Psoas muscle (tissue), 7 donors: ENCODE measurements at regions not wholly inside any gene's neighbourhood (a gene's known extent, or its start where the extent isn't known, plus 50 kb on each side); places are given as distances from the start of the nearest gene placed in this dataset.

Experiments
- ATAC-seq, 4 donors: fragments of 200-7000 bp; cut with Tn5 transposase; one replicate each; pipeline ENCODE4 v1.9.1; 2020; ENCODE audit warnings: moderate library complexity in 3 of 4, mild to moderate bottlenecking in 2 of 4
- DNase-seq, 2 donors: peaks; one replicate each; pipeline ENCODE4 v3.0.0-alpha.2; 2020
- H3K27ac ChIP-seq: fragments of 200-600 bp; one replicate; pipeline ENCODE4 v1.8.0; 2022
- H3K27me3 ChIP-seq, 3 donors: fragments of 200-600 bp in 1 of 3; one replicate each; pipeline versions ENCODE4 v1.6.1 to v1.8.0; 2013 to 2022; ENCODE audit warnings: low read length in 2 of 3, mild to moderate bottlenecking in 2 of 3, moderate library complexity in 1 of 3; ENCODE audit not compliant: insufficient read depth in 3 of 3
- H3K36me3 ChIP-seq, 2 donors: fragments of 200-600 bp in 1 of 2; one replicate each; pipeline versions ENCODE4 v1.6.1 to v1.8.0; 2013 to 2022; ENCODE audit warnings: low read depth in 1 of 2, mild to moderate bottlenecking in 1 of 2, moderate library complexity in 1 of 2; ENCODE audit not compliant: insufficient read depth in 1 of 2
- H3K4me1 ChIP-seq: fragments of 200-600 bp; one replicate; pipeline ENCODE4 v1.8.0; 2022
- H3K4me3 ChIP-seq: fragments of 200-600 bp; one replicate; pipeline ENCODE4 v1.8.0; 2022; ENCODE audit warnings: mild to moderate bottlenecking
- H3K9me3 ChIP-seq: fragments of 200-600 bp; one replicate; pipeline ENCODE4 v1.8.0; 2022
- WGBS, 3 donors: extraction: QIAGEN DNeasy Blood & Tissue Kit; methylation state at CpG; one replicate each; pipeline versions ENCODE4 v1.1.6 to v1.1.7; 2013; 5-methylcytosine and 5-hydroxymethylcytosine counted together
- intact Hi-C, 2 donors: fragments of 100-400 bp; cut with DNase I; formaldehyde crosslinking; loops; one replicate each; pipeline versions ENCODE4 v1.11.0 to v1.14.2; 2022
- TF ChIP-seq, protein P1 (sequence below): fragments of 200-600 bp; IDR thresholded peaks from one replicate; pipeline ENCODE4 v1.8.0; 2022; ENCODE audit warnings: antibody characterized with exemption
- donor health status: healthy with polysubstance abuse.
- donor health status: DM: no; HTN: no; CAD: no; lungs with moderate emphysema.
- donor health status: Bipolar disorder and iron deficiency.
- donor health status: healthy.
- donor health status: DM: yes; HTN: yes; CAD: no.
- donor health status: DM: no; HTN: no; CAD: no.
- donor health status: DM: yes; HTN: yes; CAD: no.

DNA sequence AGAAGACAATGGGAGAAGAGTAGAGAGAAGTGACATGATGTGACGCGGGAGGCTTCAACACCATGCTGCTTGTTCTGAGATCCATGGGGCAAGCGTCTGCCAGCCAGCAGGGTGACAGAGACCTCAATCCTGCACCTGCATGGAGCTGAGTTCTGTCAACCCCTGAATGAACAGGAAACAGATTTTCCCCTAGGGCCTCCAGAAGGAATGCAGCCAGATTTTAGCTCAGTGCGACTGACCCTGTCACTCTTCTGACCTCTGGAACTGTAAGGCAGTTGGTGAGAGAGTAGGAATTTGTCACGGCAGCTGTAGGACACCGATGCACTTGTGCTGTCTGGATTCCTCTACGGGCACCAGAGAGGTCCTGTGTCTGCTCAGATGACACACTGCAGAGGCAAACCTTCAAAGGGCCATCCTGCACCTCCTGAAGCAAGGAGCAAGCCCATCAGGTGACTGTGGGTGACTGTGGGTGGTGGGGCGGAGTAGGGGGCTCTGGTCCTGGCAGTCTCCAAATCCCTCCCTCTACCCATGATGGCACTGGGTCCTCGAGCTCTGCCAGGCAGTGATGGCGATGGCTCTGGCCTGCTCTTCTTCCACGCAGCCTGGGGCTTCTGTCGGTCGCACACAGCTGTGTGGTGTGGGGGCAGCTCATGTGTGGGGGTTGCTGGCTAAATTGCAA is 194.3 kb upstream of the TWIST2 start:
- Histone ChIP-seq H3K27ac (no peak overlapping the region), H3K36me3 (no peaks in the 10 kb centered on the region), H3K4me3 (no peak overlapping the region), H3K9me3 (no peaks in the 10 kb centered on the region), H3K27me3 (no peaks in the 10 kb centered on the region), H3K4me1 (peaks cover 19% of the 10 kb centered on the region)
- intact Hi-C loops: no loop called here
- ATAC-seq (no peak), DNase-seq (no peak)
- TF ChIP-seq, protein P1, sequence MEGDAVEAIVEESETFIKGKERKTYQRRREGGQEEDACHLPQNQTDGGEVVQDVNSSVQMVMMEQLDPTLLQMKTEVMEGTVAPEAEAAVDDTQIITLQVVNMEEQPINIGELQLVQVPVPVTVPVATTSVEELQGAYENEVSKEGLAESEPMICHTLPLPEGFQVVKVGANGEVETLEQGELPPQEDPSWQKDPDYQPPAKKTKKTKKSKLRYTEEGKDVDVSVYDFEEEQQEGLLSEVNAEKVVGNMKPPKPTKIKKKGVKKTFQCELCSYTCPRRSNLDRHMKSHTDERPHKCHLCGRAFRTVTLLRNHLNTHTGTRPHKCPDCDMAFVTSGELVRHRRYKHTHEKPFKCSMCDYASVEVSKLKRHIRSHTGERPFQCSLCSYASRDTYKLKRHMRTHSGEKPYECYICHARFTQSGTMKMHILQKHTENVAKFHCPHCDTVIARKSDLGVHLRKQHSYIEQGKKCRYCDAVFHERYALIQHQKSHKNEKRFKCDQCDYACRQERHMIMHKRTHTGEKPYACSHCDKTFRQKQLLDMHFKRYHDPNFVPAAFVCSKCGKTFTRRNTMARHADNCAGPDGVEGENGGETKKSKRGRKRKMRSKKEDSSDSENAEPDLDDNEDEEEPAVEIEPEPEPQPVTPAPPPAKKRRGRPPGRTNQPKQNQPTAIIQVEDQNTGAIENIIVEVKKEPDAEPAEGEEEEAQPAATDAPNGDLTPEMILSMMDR: no peak
- WGBS, 3 donors: 60 to 68% (median 61%) methylated on average over 13 of the region's 13 CpGs

DNA sequence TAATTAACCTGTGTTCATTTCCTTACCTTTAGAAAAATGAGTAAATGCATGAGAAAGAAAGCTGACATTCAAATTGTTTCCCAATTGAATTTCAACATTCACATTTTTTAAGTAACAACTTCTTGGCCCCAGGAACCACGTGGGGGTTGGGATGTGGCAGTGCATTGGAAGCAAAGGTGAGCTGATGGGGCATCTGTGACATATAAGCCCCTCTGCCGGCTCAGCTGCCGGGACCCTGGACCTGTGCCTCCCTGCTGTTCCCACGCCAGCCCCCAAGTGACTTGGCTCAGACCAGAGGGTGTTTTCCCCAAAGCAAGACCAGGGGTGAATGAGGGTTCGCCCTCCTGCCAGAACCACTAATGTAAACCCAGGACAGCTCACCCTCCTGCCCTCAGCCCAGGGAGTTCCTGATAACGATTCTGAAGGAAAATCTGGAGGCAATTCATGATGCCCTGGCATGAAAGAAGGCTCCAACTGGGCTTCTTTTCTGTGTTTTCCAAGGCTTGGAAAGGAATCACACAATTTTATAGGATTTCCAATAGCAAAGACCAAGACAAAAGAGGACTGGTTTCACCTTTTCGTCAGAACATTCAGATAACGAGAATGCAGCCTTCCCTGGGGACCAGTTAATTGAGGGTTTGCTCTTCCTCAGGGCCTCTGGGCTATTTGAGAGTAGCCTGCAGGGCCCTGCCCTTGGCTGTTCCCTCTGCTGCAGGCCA is 193.2 kb upstream of the TWIST2 start:
- Histone ChIP-seq H3K4me3 (no peak overlapping the region), H3K4me1 (peaks cover 19% of the 10 kb centered on the region), H3K36me3 (no peaks in the 10 kb centered on the region), H3K27ac (no peak overlapping the region), H3K27me3 (no peaks in the 10 kb centered on the region), H3K9me3 (no peaks in the 10 kb centered on the region)
- 69 to 83% (median 73%) methylated on average over 8 of the region's 8 CpGs for WGBS, 3 donors
- no peak for DNase-seq
- TF ChIP-seq, protein P1: no peak
- ATAC-seq: no peak
- intact Hi-C loops: no loop called here

DNA sequence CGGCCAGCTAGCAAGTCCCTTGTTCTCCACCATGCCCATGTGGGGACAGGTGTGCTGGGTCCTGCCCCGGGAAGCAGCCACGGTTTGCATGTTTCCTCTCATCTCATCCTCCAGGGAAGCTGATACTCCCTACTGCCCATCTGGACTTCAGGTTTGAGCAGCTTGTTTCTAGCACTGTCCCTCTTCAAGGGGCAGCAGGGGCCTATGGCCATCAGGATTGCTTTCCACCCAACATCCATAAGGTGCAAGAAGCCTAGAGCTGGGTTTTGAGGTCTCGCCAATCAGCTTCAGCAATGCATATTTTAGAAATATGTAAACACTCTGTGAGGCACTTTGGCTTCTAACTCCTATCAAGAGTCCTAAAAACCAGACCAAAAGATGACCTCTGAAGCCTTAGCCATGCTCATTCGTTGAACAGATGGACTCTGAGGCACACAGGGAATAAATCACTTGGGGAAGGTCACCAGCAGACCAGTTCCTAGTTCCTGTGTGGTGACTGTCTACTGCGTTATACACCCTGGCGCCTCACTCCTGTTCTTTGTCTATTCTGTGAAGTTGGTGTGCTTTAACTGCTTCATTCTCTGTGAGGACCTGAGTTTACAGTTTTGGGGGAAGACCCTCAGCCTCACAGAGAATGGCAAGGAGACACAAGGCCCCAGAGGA is 192.6 kb upstream of the TWIST2 start:
- Histone ChIP-seq H3K27ac (no peak overlapping the region), H3K27me3 (no peaks in the 10 kb centered on the region), H3K4me3 (no peak overlapping the region), H3K4me1 (peaks cover 19% of the 10 kb centered on the region), H3K36me3 (no peaks in the 10 kb centered on the region), H3K9me3 (no peaks in the 10 kb centered on the region)
- ATAC-seq: no peak
- DNase-seq: no peak
- WGBS, 3 donors: 64 to 81% (median 73%) methylated on average over 7 of the region's 7 CpGs
- TF ChIP-seq, protein P1: no peak
- intact Hi-C loops: no loop called here

DNA sequence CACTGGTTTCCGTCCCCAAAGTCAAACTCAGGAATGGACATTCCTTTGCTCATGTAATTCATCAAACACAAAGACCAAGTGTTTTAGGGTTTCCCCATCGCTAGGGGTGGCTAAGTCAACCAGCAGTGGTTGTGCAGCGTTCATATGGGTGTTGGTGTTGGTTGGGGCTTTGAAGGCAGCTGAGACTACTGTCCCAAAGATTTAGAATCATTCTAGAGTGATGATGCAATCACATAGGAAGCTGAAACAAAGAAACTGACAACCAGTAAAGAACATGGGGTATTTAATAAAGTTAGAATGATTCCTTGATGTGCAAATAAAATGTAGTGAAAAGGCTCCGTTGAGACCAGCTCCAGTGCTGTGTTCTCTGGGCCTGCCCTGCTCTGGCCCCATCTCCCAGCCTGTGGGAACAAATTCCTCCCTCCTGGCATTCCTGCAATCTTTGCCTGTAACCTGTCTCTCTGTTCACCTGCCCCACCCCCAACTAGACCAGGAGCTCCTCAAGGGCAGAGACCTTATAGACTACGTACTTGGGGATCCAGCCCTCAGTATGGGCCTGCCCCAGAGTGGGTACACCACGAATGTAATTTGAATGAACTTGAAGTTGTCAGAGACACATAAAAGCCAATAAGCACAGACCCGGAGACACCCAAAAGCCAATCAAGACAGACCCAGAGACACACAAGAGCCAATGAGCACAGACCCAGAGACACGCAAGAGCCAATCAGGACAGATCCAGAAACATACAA is 191.7 kb upstream of the TWIST2 start:
- H3K9me3 ChIP-seq: no peaks in the 10 kb centered on the region
- no peak for ATAC-seq
- H3K4me3 ChIP-seq: no peak overlapping the region
- no peaks in the 10 kb centered on the region for H3K27me3 ChIP-seq
- WGBS, 3 donors: 59 to 94% (median 81%) methylated on average over 8 of the region's 8 CpGs
- no peaks in the 10 kb centered on the region for H3K36me3 ChIP-seq
- intact Hi-C loops: no loop called here
- TF ChIP-seq, protein P1: no peak
- peaks cover 19% of the 10 kb centered on the region for H3K4me1 ChIP-seq
- H3K27ac ChIP-seq: peak overlapping the region; percentile 72
- DNase-seq: no peak
